ENCODE measurements at regions not wholly inside any gene's neighbourhood (a gene's known extent, or its start where the extent isn't known, plus 50 kb on each side); places are given as distances from the start of the nearest gene placed in this dataset.

DNA sequence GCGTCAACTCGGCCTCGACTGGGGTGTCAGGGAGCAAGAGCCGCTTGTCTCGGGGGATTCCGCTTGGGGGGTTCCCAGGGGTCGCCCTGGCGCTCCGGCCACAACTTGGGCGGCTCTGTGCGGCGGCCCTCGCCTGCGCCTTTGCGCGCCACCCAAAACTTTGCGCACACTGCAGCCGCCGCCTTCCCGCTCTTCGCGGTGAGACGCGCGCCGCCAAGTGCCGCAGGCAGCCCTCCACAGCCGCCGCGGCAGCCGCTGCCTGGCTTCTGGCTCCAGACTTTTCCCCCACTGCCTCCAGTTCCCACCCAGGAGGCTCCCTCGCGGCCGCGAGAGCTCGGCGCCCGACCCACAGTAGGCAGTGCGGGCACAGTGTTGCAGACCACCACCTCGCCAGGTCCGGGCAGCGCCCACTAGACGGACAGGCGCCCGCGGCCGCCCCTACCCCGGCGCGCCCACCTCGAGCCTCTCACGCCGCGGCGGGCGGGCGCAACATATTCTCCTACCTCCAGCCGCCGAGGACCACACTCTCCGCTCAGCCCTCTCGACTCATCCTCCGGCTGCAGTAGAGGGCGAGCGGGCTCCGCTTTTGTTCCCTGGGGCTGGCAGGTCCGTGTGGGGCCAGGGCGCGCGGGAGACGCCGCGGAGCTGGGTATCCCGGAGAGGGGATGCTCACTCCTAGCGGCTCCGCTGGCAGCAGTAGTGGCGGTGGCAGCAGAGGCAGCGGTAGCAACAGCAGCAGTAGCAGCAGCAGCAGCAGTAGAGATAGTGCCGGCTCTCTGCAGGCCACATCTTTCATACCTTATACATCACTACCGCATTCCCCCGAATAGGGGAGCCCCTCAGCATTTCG, 296.6 kb downstream of the OMA1 start:
- Histone ChIP-seq H3K36me3 (no peaks in the 10 kb centered on the region), H3K4me3 (peak overlapping the region; percentile 34 to 51), H3K4me1 (peaks cover 0 to 28% of the 10 kb centered on the region in 2 donors), H3K27ac (no peak overlapping the region), H3K27me3 (no peaks in the 10 kb centered on the region), H3K9me3 (no peaks in the 10 kb centered on the region)
- DNase-seq (ENCODE audit: low spot score), result no peak
- no peak for TF ChIP-seq CTCF (IDR thresholded peaks at IDR 0.05)

- Histone ChIP-seq H3K27ac (no peak overlapping the region), H3K9me3 (no peaks in the 10 kb centered on the region), H3K4me3 (peak overlapping the region; percentile 34 to 51), H3K36me3 (no peaks in the 10 kb centered on the region), H3K4me1 (peaks cover 0 to 28% of the 10 kb centered on the region in 2 donors), H3K27me3 (no peaks in the 10 kb centered on the region)
- no peak for DNase-seq (ENCODE audit: low spot score)
- no peak for TF ChIP-seq CTCF (IDR thresholded peaks at IDR 0.05)
These were observed 297.2 kb downstream of the OMA1 start for GRCh38 chr1:58249388-58249736.

DNA sequence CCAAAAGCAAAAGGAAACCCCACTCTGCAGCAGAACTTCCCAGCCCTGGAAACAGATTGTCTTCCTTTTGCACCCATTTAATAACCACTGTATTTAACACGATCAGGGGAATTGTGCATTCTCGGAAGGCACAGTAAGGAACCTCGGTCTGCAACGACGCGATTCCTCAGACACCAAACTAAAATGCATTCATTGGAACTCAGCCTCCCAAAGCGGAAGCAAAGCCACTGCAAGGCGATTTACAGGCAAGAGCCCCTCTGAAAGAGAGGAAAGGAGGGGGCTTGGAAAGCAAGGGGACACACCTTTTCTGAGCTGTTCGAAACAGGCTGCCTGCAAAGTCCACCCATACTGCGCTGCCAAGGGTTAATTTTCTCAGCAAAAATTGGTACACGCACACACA, 297.7 kb downstream of the OMA1 start:
- Histone ChIP-seq H3K27me3 (no peaks in the 10 kb centered on the region), H3K4me3 (peak overlapping the region in 1 of 2 donors; percentile 51)
- TF ChIP-seq CTCF (IDR thresholded peaks at IDR 0.05), result no peak

GRCh38 chr1:58248072-58248471, 298.5 kb downstream of the OMA1 start:
- no peak overlapping the region for H3K27ac ChIP-seq
- no peak for TF ChIP-seq CTCF (IDR thresholded peaks at IDR 0.05)
- no peaks in the 10 kb centered on the region for H3K27me3 ChIP-seq
- H3K4me3 ChIP-seq, result no peak overlapping the region
- DNase-seq (ENCODE audit: low spot score), result no peak
- no peaks in the 10 kb centered on the region for H3K36me3 ChIP-seq
- H3K4me1 ChIP-seq, result peaks cover 0 to 28% of the 10 kb centered on the region in 2 donors
- no peaks in the 10 kb centered on the region for H3K9me3 ChIP-seq

More for the DNA sequence above, 297.7 kb downstream of the OMA1 start:
- DNase-seq (ENCODE audit: low spot score), result no peak
- no peaks in the 10 kb centered on the region for H3K9me3 ChIP-seq
- H3K27ac ChIP-seq, result no peak overlapping the region
- no peaks in the 10 kb centered on the region for H3K36me3 ChIP-seq
- H3K4me1 ChIP-seq, result peaks cover 0 to 28% of the 10 kb centered on the region in 2 donors

- Histone ChIP-seq H3K4me3 (no peak overlapping the region), H3K9me3 (no peaks in the 10 kb centered on the region), H3K27ac (no peak overlapping the region), H3K4me1 (peaks cover 0 to 28% of the 10 kb centered on the region in 2 donors), H3K36me3 (no peaks in the 10 kb centered on the region), H3K27me3 (no peaks in the 10 kb centered on the region)
- DNase-seq (ENCODE audit: low spot score), result no peak
- no peak for TF ChIP-seq CTCF (IDR thresholded peaks at IDR 0.05)
These were observed 300.0 kb downstream of the OMA1 start for GRCh38 chr1:58246549-58246948.

DNA sequence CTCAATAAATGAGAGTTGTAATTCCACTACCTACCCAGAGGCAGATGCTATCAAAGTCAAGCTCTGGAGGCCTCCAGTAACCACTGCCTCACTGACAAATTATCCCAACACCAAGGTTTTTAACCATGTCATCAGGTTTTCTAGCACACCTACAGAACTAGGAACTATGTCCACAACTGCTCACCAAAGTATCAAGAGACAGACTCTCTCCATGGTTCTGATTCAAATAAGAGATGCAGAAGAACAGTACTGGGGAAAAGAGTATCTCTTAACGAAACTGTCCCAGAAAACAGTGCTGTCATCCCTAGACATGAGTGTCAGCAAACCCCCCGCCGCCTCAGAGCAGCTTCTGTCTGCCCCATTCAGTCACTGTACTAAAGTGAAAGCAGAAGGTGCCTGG, 301.7 kb downstream of the OMA1 start:
- DNase-seq (ENCODE audit: low spot score), result no peak
- H3K27me3 ChIP-seq, result no peaks in the 10 kb centered on the region
- H3K27ac ChIP-seq, result no peak overlapping the region
- no peaks in the 10 kb centered on the region for H3K9me3 ChIP-seq
- H3K36me3 ChIP-seq, result no peaks in the 10 kb centered on the region
- H3K4me1 ChIP-seq, result peaks cover 0 to 21% of the 10 kb centered on the region in 2 donors
- no peak for TF ChIP-seq CTCF (IDR thresholded peaks at IDR 0.05)
- no peak overlapping the region for H3K4me3 ChIP-seq

Data from right atrium auricular region (tissue), 2 donors.